Testis (tissue), 2 donors: ENCODE measurements at regions not wholly inside any gene's neighbourhood (a gene's known extent, or its start where the extent isn't known, plus 50 kb on each side); places are given as distances from the start of the nearest gene placed in this dataset.

ENCODE experiments used
- DNase-seq: peaks from one replicate; pipeline ENCODE4 v3.0.0-alpha.2; 2019
- H3K27ac ChIP-seq, 2 donors: fragments of 200-600 bp; sonication (generic); one replicate each; pipeline ENCODE4 v1.5.1; 2019
- H3K27me3 ChIP-seq: fragments of 200-600 bp; sonication (generic); one replicate; pipeline ENCODE4 v1.5.1; 2019
- H3K36me3 ChIP-seq: fragments of 200-600 bp; sonication (generic); one replicate; pipeline ENCODE4 v1.5.1; 2017; ENCODE audit warnings: low read depth; ENCODE audit errors: missing control alignments
- H3K4me1 ChIP-seq: fragments of 200-600 bp; sonication (generic); one replicate; pipeline ENCODE4 v1.5.1; 2019
- H3K4me3 ChIP-seq, 2 donors: fragments of 200-600 bp; sonication (generic); one replicate each; pipeline ENCODE4 v1.5.1; 2017 to 2019
- H3K9me3 ChIP-seq: fragments of 200-600 bp; sonication (generic); one replicate; pipeline ENCODE4 v1.5.1; 2017
- CTCF ChIP-seq, 3 experiments: fragments of 450-650 bp in 2 of 3; fragments of 200-600 bp in 1 of 3; sonication (generic) in 1 of 3; IDR thresholded peaks; one replicate each; pipeline ENCODE4 v1.5.1; 2016 to 2019; ENCODE audit warnings: antibody characterized with exemption in 3 of 3, mild to moderate bottlenecking in 2 of 3, moderate library complexity in 1 of 3
- POLR2A ChIP-seq: fragments of 450-650 bp; IDR thresholded peaks from one replicate; pipeline ENCODE4 v1.6.1; 2017; ENCODE audit warnings: antibody characterized with exemption, mild to moderate bottlenecking, moderate library complexity
- WGBS, 2 donors: methylation state at CpG; one replicate each; pipeline ENCODE4 v1.1.5; 2018; 5-methylcytosine and 5-hydroxymethylcytosine counted together
- intact Hi-C: fragments of 100-400 bp; cut with DNase I; formaldehyde crosslinking; loops from one replicate; pipeline ENCODE4 v1.15.1; 2023; ENCODE audit warnings: low total_unique reads

- H3K27ac ChIP-seq, result no peak overlapping the region
- intact Hi-C loops, result no loop called here
- no peaks in the 10 kb centered on the region for H3K27me3 ChIP-seq
- no peak for DNase-seq
- 70 to 79% methylated on average over 1 of the region's 1 CpG for WGBS, 2 donors
- TF ChIP-seq POLR2A (no peak), CTCF (IDR thresholded peaks at IDR 0.05) (no peak)
- no peaks in the 10 kb centered on the region for H3K9me3 ChIP-seq
- H3K4me3 ChIP-seq, result no peak overlapping the region
- H3K4me1 ChIP-seq, result no peaks in the 10 kb centered on the region
- no peaks in the 10 kb centered on the region for H3K36me3 ChIP-seq
These were observed 273.0 kb upstream of the SMC2 start for GRCh38 chr9:103821115-103821514.

DNA sequence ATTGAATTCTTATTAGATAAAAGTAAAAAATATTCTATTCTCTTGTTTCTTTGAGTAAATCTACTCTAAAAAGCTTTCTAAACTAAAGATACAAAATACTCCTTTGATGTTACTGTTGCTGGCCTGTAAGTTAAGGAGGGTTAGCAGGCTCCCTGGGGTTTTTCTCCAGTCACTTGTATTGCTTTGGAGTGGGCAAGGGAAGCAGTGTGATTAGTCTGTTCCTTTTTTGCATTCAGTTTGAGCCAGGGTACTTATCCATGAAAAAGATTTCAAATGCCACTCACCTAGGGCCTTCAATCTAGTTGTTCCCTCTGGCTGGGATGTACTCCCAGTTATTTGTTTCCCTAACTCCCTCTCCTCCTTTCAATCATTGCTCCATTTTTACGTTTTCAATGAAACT is 256.2 kb upstream of the SMC2 start:
- no peak for DNase-seq
- Histone ChIP-seq H3K4me1 (no peaks in the 10 kb centered on the region), H3K9me3 (no peaks in the 10 kb centered on the region), H3K36me3 (no peaks in the 10 kb centered on the region), H3K27me3 (no peaks in the 10 kb centered on the region), H3K27ac (no peak overlapping the region), H3K4me3 (no peak overlapping the region)
- 74 to 81% methylated on average over 1 of the region's 1 CpG for WGBS, 2 donors
- intact Hi-C loops, result no loop called here
- TF ChIP-seq CTCF (IDR thresholded peaks at IDR 0.05), result no peak
- no peak for TF ChIP-seq POLR2A

- WGBS, 2 donors, result 87 to 90% methylated on average over 1 of the region's 1 CpG
- Histone ChIP-seq H3K36me3 (no peaks in the 10 kb centered on the region), H3K9me3 (no peaks in the 10 kb centered on the region), H3K4me1 (no peaks in the 10 kb centered on the region), H3K27ac (no peak overlapping the region), H3K27me3 (no peaks in the 10 kb centered on the region), H3K4me3 (no peak overlapping the region)
- intact Hi-C loops, result no loop called here
- DNase-seq, result no peak
- TF ChIP-seq CTCF (IDR thresholded peaks at IDR 0.05), result no peak
- no peak for TF ChIP-seq POLR2A
These were observed 254.9 kb upstream of the SMC2 start for GRCh38 chr9:103839197-103839596.

GRCh38 chr9:103867886-103868285 is 226.2 kb upstream of the SMC2 start:
- Histone ChIP-seq H3K27me3 (no peaks in the 10 kb centered on the region), H3K9me3 (no peaks in the 10 kb centered on the region), H3K4me1 (no peaks in the 10 kb centered on the region), H3K27ac (no peak overlapping the region), H3K4me3 (no peak overlapping the region), H3K36me3 (no peaks in the 10 kb centered on the region)
- no peak for TF ChIP-seq CTCF (IDR thresholded peaks at IDR 0.05)
- intact Hi-C loops, result no loop called here
- WGBS, 2 donors, result 78 to 98% methylated on average over 1 of the region's 1 CpG
- DNase-seq, result no peak

GRCh38 chr9:103872811-103873210 is 221.3 kb upstream of the SMC2 start:
- no peaks in the 10 kb centered on the region for H3K27me3 ChIP-seq
- TF ChIP-seq CTCF (IDR thresholded peaks at IDR 0.05) (no peak), POLR2A (no peak)
- no peaks in the 10 kb centered on the region for H3K9me3 ChIP-seq
- intact Hi-C loops, result no loop called here
- H3K4me3 ChIP-seq, result no peak overlapping the region
- no peak overlapping the region for H3K27ac ChIP-seq
- H3K36me3 ChIP-seq, result no peaks in the 10 kb centered on the region
- DNase-seq, result no peak
- H3K4me1 ChIP-seq, result no peaks in the 10 kb centered on the region
- WGBS, 2 donors, result 80 to 81% methylated on average over 7 of the region's 7 CpGs
